ENCODE measurements at regions not wholly inside any gene's neighbourhood (a gene's known extent, or its start where the extent isn't known, plus 50 kb on each side); places are given as distances from the start of the nearest gene placed in this dataset.

- no peak for TF ChIP-seq MAX (CRISPR knock-in tag; IDR thresholded peaks at IDR 0.05)
These were observed 188.4 kb downstream of the SEM1 start (continued) for GRCh38 chr7:96521068-96521894.

- ChIA-PET POLR2A (no interaction called here), CTCF (no interaction called here)
- ATAC-seq (no peak), DNase-seq (ENCODE audit: low spot score) (no peak)
- no peaks in the 10 kb centered on the region; the same call in 1 of the 2 replicates for H3K27me3 Mint-ChIP-seq (ENCODE audit: low read depth)
- H3K36me3 Mint-ChIP-seq = no peaks in the 10 kb centered on the region
- no peak overlapping the region for H3K27ac Mint-ChIP-seq
- H3K4me1 Mint-ChIP-seq = peaks cover 8% of the 10 kb centered on the region
- H3K4me3 Mint-ChIP-seq = no peak overlapping the region
- H3K9me3 Mint-ChIP-seq = no peaks in the 10 kb centered on the region
- no peak for TF ChIP-seq GRHL2 (CRISPR knock-in tag; IDR thresholded peaks at IDR 0.05; ENCODE audit: insufficient replicate concordance, severe bottlenecking)
- TF ChIP-seq, protein P1, sequence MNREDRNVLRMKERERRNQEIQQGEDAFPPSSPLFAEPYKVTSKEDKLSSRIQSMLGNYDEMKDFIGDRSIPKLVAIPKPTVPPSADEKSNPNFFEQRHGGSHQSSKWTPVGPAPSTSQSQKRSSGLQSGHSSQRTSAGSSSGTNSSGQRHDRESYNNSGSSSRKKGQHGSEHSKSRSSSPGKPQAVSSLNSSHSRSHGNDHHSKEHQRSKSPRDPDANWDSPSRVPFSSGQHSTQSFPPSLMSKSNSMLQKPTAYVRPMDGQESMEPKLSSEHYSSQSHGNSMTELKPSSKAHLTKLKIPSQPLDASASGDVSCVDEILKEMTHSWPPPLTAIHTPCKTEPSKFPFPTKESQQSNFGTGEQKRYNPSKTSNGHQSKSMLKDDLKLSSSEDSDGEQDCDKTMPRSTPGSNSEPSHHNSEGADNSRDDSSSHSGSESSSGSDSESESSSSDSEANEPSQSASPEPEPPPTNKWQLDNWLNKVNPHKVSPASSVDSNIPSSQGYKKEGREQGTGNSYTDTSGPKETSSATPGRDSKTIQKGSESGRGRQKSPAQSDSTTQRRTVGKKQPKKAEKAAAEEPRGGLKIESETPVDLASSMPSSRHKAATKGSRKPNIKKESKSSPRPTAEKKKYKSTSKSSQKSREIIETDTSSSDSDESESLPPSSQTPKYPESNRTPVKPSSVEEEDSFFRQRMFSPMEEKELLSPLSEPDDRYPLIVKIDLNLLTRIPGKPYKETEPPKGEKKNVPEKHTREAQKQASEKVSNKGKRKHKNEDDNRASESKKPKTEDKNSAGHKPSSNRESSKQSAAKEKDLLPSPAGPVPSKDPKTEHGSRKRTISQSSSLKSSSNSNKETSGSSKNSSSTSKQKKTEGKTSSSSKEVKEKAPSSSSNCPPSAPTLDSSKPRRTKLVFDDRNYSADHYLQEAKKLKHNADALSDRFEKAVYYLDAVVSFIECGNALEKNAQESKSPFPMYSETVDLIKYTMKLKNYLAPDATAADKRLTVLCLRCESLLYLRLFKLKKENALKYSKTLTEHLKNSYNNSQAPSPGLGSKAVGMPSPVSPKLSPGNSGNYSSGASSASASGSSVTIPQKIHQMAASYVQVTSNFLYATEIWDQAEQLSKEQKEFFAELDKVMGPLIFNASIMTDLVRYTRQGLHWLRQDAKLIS (CRISPR knock-in tag; IDR thresholded peaks at IDR 0.05; ENCODE audit: borderline replicate concordance) = no peak
- no peak for TF ChIP-seq GTF2I (CRISPR knock-in tag; conservative IDR thresholded peaks at IDR 0.05)
- TF ChIP-seq ZNF423 (CRISPR knock-in tag; IDR thresholded peaks at IDR 0.05) = no peak
- TF ChIP-seq RELA (CRISPR knock-in tag; IDR thresholded peaks at IDR 0.05; ENCODE audit: borderline replicate concordance) = no peak
- TF ChIP-seq ATF2 (CRISPR knock-in tag; IDR thresholded peaks at IDR 0.05; ENCODE audit: borderline replicate concordance, low read depth) = no peak
- TF ChIP-seq ERG (CRISPR knock-in tag; IDR thresholded peaks at IDR 0.05) = no peak
- TF ChIP-seq NR1H2 (CRISPR knock-in tag; IDR thresholded peaks at IDR 0.05) = no peak
- no peak for TF ChIP-seq TEAD1 (CRISPR knock-in tag; IDR thresholded peaks at IDR 0.05)
- no peak for TF ChIP-seq MAX (CRISPR knock-in tag; IDR thresholded peaks at IDR 0.05)
- TF ChIP-seq CREB1 (CRISPR knock-in tag; IDR thresholded peaks at IDR 0.05) = no peak
These were observed 186.5 kb upstream of the SLC25A13 start for GRCh38 chr7:96508371-96508770.

DNA sequence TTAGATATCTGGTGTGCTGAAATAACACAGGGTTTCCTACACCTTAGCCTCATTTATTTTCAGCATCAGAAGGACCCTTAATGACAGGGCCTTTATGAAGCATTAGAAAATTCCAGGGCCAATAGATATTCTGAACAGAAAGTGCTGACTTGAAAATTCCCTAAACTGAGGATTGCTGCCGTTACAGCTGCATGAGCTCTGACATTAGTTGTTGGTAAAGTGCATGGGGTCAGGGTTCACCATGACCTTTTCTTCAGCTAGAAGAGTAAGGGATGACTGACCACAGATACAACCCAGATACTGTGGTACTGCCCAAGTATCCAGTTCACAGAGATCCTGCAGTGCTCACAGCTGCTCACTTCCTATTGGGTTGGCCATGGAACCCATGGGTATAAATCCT, 181.7 kb upstream of the SLC25A13 start:
- CTCF ChIA-PET = no interaction called here
- no peak overlapping the region for H3K27ac Mint-ChIP-seq
- H3K36me3 Mint-ChIP-seq = no peaks in the 10 kb centered on the region
- no peak for TF ChIP-seq ATF6 (CRISPR knock-in tag; IDR thresholded peaks at IDR 0.05)
- TF ChIP-seq, protein P2, sequence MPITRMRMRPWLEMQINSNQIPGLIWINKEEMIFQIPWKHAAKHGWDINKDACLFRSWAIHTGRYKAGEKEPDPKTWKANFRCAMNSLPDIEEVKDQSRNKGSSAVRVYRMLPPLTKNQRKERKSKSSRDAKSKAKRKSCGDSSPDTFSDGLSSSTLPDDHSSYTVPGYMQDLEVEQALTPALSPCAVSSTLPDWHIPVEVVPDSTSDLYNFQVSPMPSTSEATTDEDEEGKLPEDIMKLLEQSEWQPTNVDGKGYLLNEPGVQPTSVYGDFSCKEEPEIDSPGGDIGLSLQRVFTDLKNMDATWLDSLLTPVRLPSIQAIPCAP (CRISPR knock-in tag; IDR thresholded peaks at IDR 0.05) = no peak
- TF ChIP-seq FOXJ3 (CRISPR knock-in tag; IDR thresholded peaks at IDR 0.05; ENCODE audit: borderline replicate concordance) = no peak
- no peak for TF ChIP-seq RORB (CRISPR knock-in tag; IDR thresholded peaks at IDR 0.05)
- TF ChIP-seq, protein P3, sequence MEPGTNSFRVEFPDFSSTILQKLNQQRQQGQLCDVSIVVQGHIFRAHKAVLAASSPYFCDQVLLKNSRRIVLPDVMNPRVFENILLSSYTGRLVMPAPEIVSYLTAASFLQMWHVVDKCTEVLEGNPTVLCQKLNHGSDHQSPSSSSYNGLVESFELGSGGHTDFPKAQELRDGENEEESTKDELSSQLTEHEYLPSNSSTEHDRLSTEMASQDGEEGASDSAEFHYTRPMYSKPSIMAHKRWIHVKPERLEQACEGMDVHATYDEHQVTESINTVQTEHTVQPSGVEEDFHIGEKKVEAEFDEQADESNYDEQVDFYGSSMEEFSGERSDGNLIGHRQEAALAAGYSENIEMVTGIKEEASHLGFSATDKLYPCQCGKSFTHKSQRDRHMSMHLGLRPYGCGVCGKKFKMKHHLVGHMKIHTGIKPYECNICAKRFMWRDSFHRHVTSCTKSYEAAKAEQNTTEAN (CRISPR knock-in tag; IDR thresholded peaks at IDR 0.05) = no peak
- TF ChIP-seq NR2C2 (CRISPR knock-in tag; IDR thresholded peaks at IDR 0.05) = no peak
- TF ChIP-seq SMAD4 (CRISPR knock-in tag; IDR thresholded peaks at IDR 0.05) = no peak
- no peak for TF ChIP-seq ZNF512 (CRISPR knock-in tag; IDR thresholded peaks at IDR 0.05; ENCODE audit: borderline replicate concordance)
- TF ChIP-seq CREB1 (CRISPR knock-in tag; IDR thresholded peaks at IDR 0.05) = no peak
- no peak for TF ChIP-seq TEAD4 (CRISPR knock-in tag; IDR thresholded peaks at IDR 0.05)

More for the DNA sequence above, 181.7 kb upstream of the SLC25A13 start:
- POLR2A ChIA-PET = no interaction called here
- Mint-ChIP-seq H3K9me3 (no peaks in the 10 kb centered on the region), H3K4me1 (peaks cover 9% of the 10 kb centered on the region), H3K27me3 (ENCODE audit: low read depth) (no peaks in the 10 kb centered on the region; the same call in 1 of the 2 replicates), H3K4me3 (no peak overlapping the region)
- ATAC-seq = peak; percentile 58
- no peak for DNase-seq (ENCODE audit: low spot score)
